GM19328 (cell line): ENCODE measurements at regions not wholly inside any gene's neighbourhood (a gene's known extent, or its start where the extent isn't known, plus 50 kb on each side); places are given as distances from the start of the nearest gene placed in this dataset.
"Not testable (repeated sequence)": the region's sequence is repeated elsewhere in the genome, so short reads cannot be mapped to it uniquely, and the experiment has no call there.

Experiments used
- ATAC-seq: cut with Tn5 transposase; IDR thresholded peaks from one replicate; pipeline ENCODE4 v1.9.1; 2021; ENCODE audit warnings: mild to moderate bottlenecking, moderate library complexity; ENCODE audit not compliant: unreplicated experiment

DNA sequence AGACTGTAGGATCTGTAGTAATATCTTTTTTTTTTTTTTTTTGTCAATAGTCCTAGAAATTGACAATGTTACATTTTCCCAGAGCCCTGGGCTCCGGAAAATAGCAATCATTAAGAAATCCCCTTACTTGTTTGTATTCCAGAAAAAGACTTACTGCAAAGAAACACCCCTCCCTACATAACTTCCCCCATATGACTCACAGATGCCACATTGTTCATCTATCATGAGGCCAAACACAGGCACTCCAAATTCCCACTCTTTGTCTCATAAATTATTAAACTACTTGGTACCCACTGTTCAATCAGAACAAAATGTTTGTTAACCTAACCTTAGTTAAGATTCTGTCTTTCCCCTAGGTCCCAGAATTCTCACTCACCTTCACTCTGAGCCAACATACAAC lies 53.5 kb downstream of the TEX51 start:
- ATAC-seq = no peak

- no peak for ATAC-seq
Measured at GRCh38 chr2:126953483-126953882, 54.8 kb downstream of the TEX51 start.

DNA sequence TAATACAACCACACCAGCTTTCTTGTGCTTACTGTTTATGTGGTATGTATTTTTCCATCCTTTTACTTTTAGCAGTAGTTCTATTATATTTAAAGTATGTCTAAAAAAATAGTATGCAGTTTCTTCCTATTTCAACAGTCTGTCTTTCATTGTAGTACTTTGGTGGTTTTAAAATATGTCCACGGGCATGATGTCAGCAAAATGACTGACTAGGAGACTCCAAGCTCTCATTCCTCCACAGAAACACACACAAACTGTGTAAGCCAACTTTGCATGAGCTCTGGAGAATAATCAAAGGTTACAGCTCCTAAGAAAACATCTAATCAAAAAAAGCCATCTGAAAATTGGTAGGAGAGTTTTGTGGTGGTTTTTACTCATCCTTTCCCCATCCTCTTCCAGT lies 56.1 kb downstream of the TEX51 start:
- ATAC-seq = no peak

DNA sequence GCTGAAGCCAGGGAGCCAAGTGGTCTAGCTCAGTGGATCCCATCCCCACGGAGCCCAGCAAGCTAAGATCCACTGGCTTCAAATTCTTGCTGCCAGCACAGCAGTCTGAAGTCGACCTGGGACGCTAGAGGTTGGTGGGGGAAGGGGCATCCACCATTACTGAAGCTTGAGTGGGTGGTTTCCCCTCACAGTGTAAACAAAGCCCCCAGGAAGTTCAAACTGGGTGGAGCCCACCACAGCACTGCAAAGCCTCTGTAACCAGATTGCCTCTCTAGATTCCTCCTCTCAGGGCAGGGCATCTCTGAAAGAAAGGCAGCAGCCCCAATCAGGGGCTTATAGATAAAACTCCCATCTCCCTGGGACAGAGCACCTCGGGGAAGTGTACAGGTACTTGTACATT lies 58.1 kb downstream of the TEX51 start:
- not testable (repeated sequence) for ATAC-seq

- ATAC-seq = no peak
Measured at GRCh38 chr2:126963390-126963789, 64.7 kb downstream of the TEX51 start.

- no peak for ATAC-seq
Measured at GRCh38 chr2:126966601-126967000, 67.9 kb downstream of the TEX51 start.

- ATAC-seq = no peak
Measured at GRCh38 chr2:126970583-126970982, 71.9 kb downstream of the TEX51 start.

DNA sequence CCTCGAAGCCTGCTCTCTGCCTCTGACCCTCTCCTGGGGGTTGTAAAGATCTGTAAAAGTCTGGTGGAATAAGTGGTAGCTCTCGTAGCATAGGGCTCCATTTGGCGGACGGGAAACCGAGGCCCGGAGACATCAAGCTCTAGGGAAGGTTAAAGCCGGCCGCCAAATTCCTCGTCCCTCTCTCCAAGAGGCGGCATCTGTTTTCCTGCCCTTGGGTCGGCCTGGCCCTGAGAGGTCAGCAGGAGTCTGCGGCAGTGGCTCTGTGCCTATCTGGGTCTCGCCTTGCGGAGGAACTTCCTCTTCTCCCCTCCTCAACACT lies 72.4 kb downstream of the TEX51 start:
- ATAC-seq = no peak

DNA sequence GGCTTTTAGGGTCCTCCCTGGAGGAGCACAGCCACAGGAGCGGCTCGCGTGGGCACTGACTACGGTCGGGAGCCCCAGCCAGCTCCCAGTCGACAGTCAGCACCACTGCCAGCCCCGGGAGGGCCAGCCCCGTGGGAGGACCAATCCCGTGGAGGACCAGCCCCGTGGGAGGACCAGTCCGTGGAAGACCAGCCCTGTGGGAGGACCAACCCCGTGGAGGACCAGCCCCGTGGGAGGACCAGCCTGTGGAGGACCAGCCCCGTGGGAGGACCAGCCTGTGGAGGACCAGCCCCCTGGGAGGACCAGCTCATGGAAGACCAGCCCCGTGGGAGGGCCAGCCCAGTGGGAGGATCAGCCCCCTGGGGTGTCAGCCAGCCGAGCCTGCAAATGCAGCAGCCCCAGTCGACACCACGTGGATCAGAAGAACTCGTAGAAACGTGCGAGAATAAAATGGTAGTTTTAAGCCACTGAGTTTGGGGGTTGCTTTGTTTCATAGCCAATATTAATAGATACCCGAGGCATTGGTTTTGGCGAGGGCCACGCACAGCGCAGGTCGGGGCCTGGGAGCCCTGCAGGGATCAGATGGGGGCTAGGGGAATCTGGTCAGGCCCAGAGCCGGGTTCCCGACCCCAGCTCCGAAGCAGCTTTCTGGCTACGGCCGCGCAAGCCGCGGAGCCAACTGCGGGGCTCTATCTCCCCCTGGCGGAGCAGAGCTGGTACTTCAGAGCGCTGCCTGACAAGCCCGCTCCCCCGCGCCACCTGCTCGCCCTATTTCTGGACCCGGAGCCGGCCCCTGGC lies 73.0 kb downstream of the TEX51 start:
- ATAC-seq = peak; percentile 86

- no peak for ATAC-seq
Measured at GRCh38 chr2:126972279-126972626, 73.6 kb downstream of the TEX51 start.

- ATAC-seq = no peak
Measured at GRCh38 chr2:126973745-126974144, 75.1 kb downstream of the TEX51 start.

- no peak for ATAC-seq
Measured at GRCh38 chr2:126975671-126976655, 77.3 kb downstream of the TEX51 start.

GRCh38 chr2:126976721-126977328 lies 78.1 kb downstream of the TEX51 start:
- ATAC-seq = no peak

DNA sequence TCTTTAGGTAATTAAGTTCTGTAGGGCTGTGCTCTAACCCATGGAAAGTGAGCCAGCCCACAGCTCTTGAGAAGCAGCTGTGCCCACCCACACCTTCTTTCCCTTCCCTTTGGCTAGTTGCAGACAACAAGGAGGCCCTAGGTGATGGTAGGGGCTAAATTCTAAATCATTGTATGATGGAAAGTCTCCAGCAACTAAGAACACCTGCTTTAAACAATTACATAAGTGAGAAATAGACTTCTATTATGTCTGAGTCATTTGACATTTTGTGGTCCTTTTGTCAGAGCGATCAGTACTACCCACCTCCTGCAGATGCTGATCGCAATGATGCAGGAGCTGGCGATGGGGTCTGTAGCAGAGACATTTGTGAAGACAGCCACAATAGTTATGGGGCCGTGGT lies 79.6 kb downstream of the TEX51 start:
- ATAC-seq = no peak

- ATAC-seq = no peak
Measured at GRCh38 chr2:126979039-126980003, 80.6 kb downstream of the TEX51 start.

- ATAC-seq = no peak
Measured at GRCh38 chr2:126981476-126981875, 82.8 kb downstream of the TEX51 start.

DNA sequence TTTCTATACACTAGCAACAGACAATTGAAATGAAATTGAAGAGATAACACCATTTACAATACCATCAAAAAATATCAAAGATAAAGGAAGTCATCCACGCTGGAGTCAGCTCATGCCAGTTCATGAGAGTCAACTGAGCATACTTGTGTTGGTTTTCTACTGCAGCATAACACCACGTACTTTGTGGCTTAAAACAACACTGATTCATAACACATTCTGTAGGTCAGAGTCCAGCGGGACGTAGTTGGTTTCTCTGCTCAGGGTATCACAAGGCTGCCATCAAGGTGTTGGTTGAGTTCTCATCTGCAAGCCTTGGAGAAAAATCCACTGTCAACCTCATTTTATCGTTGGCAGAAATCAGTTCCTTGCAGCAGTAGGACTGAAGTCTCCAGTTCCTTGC lies 84.2 kb downstream of the TEX51 start:
- ATAC-seq = no peak

DNA sequence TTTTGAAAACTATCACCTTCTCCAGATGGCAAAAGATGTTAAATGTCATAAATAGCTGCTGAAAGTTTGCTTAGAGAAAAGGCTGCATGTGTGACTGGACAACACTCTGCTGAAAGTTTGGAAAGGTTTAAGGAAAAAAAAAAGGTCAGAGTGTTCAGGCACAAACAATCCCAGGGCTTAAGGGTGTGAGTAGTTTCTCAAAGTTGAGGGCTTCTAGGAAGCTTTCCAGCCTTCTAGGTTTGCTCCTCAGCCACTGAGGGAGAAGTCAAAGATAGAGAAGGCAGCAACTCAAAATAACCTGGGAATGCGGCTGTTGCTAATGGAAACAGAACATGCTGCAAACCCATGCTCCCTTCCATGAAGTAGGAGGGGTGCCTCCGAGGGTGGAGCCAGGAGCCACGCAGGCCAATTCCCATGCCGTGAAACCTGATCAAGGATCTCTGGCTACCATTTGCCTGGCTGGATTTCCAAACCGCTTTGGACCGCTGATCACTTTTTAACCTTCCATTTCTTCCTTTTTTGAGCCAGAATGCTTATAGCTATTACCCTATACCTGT lies 88.0 kb downstream of the TEX51 start:
- ATAC-seq = no peak

DNA sequence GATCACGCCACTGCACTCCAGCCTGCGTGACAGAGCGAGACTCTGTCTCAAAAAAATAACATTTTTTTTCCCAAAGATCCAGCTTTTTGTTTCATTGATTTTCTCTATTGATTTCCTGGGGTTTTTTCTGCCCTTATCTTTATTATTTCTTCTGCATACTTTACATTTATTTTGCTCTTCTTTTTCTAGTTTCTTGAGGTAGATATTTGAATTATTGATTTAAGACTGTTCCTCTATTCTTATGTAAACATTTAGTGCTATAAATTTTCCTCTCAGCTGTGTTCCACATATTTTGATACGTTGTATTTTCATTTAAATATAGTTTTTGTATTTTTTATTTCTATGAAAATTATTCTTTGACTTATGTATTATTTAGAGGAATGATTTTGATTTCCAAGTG lies 89.8 kb downstream of the TEX51 start:
- ATAC-seq = no peak

- not testable (repeated sequence) for ATAC-seq
Measured at GRCh38 chr2:126989064-126989463, 90.4 kb downstream of the TEX51 start.
